Vagina (tissue), 2 donors: ENCODE measurements at regions not wholly inside any gene's neighbourhood (a gene's known extent, or its start where the extent isn't known, plus 50 kb on each side); places are given as distances from the start of the nearest gene placed in this dataset.
"Not testable (repeated sequence)": the region's sequence is repeated elsewhere in the genome, so short reads cannot be mapped to it uniquely, and the experiment has no call there.

ENCODE experiments used
- CTCF ChIP-seq, 3 experiments: fragments of 450-650 bp in 2 of 3; fragments of 200-600 bp in 1 of 3; sonication (generic) in 1 of 3; IDR thresholded peaks; one replicate each; pipeline ENCODE4 v1.5.1; 2017 to 2019; ENCODE audit warnings: antibody characterized with exemption in 3 of 3, mild to moderate bottlenecking in 2 of 3, moderate library complexity in 2 of 3
- POLR2A ChIP-seq, 2 donors: fragments of 450-650 bp; IDR thresholded peaks; one replicate each; pipeline ENCODE4 v1.6.1; 2017; ENCODE audit warnings: antibody characterized with exemption in 2 of 2, mild to moderate bottlenecking in 2 of 2, moderate library complexity in 2 of 2
- POLR2AphosphoS5 ChIP-seq, 2 donors: sonication (generic); formaldehyde crosslinking; IDR thresholded peaks; one replicate each; pipeline ENCODE4 v1.9.0; 2017; ENCODE audit warnings: antibody characterized with exemption in 2 of 2, mild to moderate bottlenecking in 2 of 2, low read depth in 1 of 2; ENCODE audit not compliant: insufficient read depth in 1 of 2

DNA sequence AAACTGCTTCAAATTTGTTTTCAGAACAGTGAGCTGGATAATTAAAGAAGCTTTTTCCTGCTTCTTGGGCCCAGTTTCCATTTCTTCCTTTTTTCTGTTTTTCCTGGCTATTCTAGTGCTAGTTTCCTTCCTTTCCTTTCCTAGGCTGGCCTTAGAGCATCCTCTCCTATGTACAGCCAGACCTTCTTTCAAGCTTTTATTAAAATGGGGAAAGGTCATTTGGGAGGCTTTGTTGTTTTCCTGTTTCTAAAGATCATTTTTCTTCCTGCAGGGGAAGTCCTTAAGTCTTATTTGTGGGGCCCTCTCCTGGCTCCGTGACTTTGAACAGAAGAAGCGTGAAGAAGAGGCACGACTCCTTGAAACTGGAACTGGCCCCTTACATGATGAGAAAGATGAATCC is 85.2 kb upstream of the PZP start:
- not testable (repeated sequence) for TF ChIP-seq POLR2A (IDR thresholded peaks at IDR 0.05); CTCF (IDR thresholded peaks at IDR 0.05); POLR2AphosphoS5 (IDR thresholded peaks at IDR 0.05; ENCODE audit: insufficient read depth in 1 of 2, low read depth in 1 of 2)
